ENCODE measurements at regions not wholly inside any gene's neighbourhood (a gene's known extent, or its start where the extent isn't known, plus 50 kb on each side); places are given as distances from the start of the nearest gene placed in this dataset.
A peak's percentile ranks its signal among the peaks of the same experiment; 100 is the strongest.
"Not testable (repeated sequence)": the region's sequence is repeated elsewhere in the genome, so short reads cannot be mapped to it uniquely, and the experiment has no call there.

DNA sequence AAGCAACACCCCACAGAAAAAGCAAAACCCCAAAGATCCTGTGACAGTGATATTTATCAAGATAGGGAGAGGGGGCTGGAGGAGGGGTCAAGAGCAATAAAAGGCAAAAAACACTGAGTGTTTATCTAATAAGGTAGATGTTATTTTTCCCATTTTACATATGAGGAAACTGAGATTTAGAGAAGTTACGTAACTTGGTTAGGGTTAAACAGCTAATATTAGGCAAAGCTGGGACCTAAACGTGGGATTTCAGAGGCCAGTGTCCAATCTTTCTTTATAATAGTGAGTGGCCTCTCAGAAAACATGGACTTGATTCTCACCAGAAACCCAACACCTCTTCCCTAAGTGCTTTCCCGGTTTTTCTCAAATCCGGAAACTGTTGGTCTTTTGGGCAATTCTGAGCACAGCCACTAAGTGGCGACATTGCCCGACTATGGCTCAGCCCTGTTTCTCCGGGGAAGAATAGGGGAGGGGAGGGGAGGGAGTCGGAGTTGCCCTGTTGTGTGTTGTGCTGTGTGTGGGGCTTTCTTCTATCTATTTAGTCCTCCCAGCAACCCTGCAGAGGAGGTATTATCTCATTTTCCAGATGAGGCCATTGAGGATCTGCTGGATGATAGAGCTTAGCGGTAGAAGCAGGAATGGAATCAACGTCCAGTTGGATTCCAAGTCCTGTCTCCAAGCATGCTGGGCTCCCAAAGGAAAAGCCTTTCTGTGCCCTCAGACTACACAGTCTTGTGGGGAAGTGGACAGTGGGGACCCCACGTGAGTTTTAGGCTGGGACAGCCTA, 58.7 kb upstream of the ETV3 start:
- not testable (repeated sequence) for TF ChIP-seq EZH2phosphoT487 (IDR thresholded peaks at IDR 0.05; ENCODE audit: borderline replicate concordance, low read length)
- peak; percentile 44 for TF ChIP-seq CTCF (IDR thresholded peaks at IDR 0.05; ENCODE audit: low read depth, low read length, poor library complexity, severe bottlenecking)
